Upper lobe of left lung (tissue), 4 donors: ENCODE measurements at regions not wholly inside any gene's neighbourhood (a gene's known extent, or its start where the extent isn't known, plus 50 kb on each side); places are given as distances from the start of the nearest gene placed in this dataset.

Experiments
- POLR2A ChIP-seq, 4 donors: fragments of 450-650 bp; IDR thresholded peaks; one replicate each; pipeline ENCODE4 v1.5.1; 2016 to 2017; ENCODE audit warnings: antibody characterized with exemption in 4 of 4, mild to moderate bottlenecking in 2 of 4
- POLR2AphosphoS5 ChIP-seq, 2 donors: sonication (generic); formaldehyde crosslinking; IDR thresholded peaks; one replicate each; pipeline ENCODE4 v1.5.1; 2017; ENCODE audit warnings: antibody characterized with exemption in 2 of 2
- TF ChIP-seq, protein P1 (sequence below), 6 experiments: fragments of 450-650 bp in 4 of 6; fragments of 200-600 bp in 2 of 6; sonication (generic) in 2 of 6; IDR thresholded peaks; one replicate each; pipeline ENCODE4 v1.5.1; 2016 to 2019; ENCODE audit warnings: antibody characterized with exemption in 6 of 6

- TF ChIP-seq, protein P1, sequence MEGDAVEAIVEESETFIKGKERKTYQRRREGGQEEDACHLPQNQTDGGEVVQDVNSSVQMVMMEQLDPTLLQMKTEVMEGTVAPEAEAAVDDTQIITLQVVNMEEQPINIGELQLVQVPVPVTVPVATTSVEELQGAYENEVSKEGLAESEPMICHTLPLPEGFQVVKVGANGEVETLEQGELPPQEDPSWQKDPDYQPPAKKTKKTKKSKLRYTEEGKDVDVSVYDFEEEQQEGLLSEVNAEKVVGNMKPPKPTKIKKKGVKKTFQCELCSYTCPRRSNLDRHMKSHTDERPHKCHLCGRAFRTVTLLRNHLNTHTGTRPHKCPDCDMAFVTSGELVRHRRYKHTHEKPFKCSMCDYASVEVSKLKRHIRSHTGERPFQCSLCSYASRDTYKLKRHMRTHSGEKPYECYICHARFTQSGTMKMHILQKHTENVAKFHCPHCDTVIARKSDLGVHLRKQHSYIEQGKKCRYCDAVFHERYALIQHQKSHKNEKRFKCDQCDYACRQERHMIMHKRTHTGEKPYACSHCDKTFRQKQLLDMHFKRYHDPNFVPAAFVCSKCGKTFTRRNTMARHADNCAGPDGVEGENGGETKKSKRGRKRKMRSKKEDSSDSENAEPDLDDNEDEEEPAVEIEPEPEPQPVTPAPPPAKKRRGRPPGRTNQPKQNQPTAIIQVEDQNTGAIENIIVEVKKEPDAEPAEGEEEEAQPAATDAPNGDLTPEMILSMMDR (IDR thresholded peaks at IDR 0.05): no peak
- TF ChIP-seq POLR2A (IDR thresholded peaks at IDR 0.05) (no peak), POLR2AphosphoS5 (IDR thresholded peaks at IDR 0.05) (no peak)
Measured at GRCh38 chr11:119885861-119886567, 157.0 kb upstream of the NECTIN1 start.
